MCF 10A (cell line): ENCODE measurements at regions not wholly inside any gene's neighbourhood (a gene's known extent, or its start where the extent isn't known, plus 50 kb on each side); places are given as distances from the start of the nearest gene placed in this dataset.

Source experiments
- BruUV-seq: library from RNA; stranded (reverse); fragments of 400-500 nt; replicated peaks from 2 replicates; lab custom pipeline; 2021; lab: Mats Ljungman, UMichigan
- CTCF ChIA-PET: fragments of 300-600 bp; sonication (Branson Sonifier 250); formaldehyde crosslinking; extraction: SDS; loops from one replicate; lab custom pipeline; 2021; ENCODE audit warnings: antibody characterized with exemption, inconsistent platforms; lab: Yijun Ruan, JAX
- POLR2A ChIA-PET: fragments of 300-600, 350-650 bp; sonication (Branson Sonifier 250); formaldehyde crosslinking; extraction: SDS; loops from one replicate; lab custom pipeline; 2020; ENCODE audit warnings: antibody characterized with exemption, inconsistent platforms; lab: Yijun Ruan, JAX
- DNase-seq: peaks from one replicate; pipeline ENCODE4 v3.0.0-alpha.2; 2018; ENCODE audit not compliant: unreplicated experiment
- H3K27ac Mint-ChIP-seq: one replicate; pipeline ENCODE4 v1.8.0; 2022; ENCODE audit warnings: mild to moderate bottlenecking, low read depth, mixed read lengths; ENCODE audit not compliant: unreplicated experiment
- H3K27me3 Mint-ChIP-seq: one replicate; pipeline ENCODE4 v1.8.0; 2022; ENCODE audit warnings: mixed read lengths; ENCODE audit not compliant: insufficient read depth, unreplicated experiment
- H3K36me3 Mint-ChIP-seq: one replicate; pipeline ENCODE4 v1.8.0; 2022; ENCODE audit warnings: mild to moderate bottlenecking, moderate library complexity, mixed read lengths; ENCODE audit not compliant: insufficient read depth, unreplicated experiment
- H3K4me1 Mint-ChIP-seq: one replicate; pipeline ENCODE4 v1.8.0; 2022; ENCODE audit warnings: mixed read lengths; ENCODE audit not compliant: insufficient read depth, unreplicated experiment
- H3K4me3 Mint-ChIP-seq: one replicate; pipeline ENCODE4 v1.8.0; 2022; ENCODE audit warnings: mild to moderate bottlenecking, moderate library complexity, mixed read lengths; ENCODE audit not compliant: unreplicated experiment
- H3K9me3 Mint-ChIP-seq: one replicate; pipeline ENCODE4 v1.8.0; 2022; ENCODE audit warnings: mixed read lengths; ENCODE audit not compliant: unreplicated experiment
- CTCF ChIP-seq: fragments of 200-600 bp; IDR thresholded peaks from one replicate; pipeline ENCODE4 v1.8.0; 2022; ENCODE audit warnings: antibody characterized with exemption, mild to moderate bottlenecking; ENCODE audit not compliant: unreplicated experiment
- intact Hi-C: fragments of 100-400 bp; cut with micrococcal nuclease; formaldehyde crosslinking; loops from 2 replicates; pipeline ENCODE4 v1.14.1; 2022

- peaks cover 13% of the 10 kb centered on the region for H3K27me3 Mint-ChIP-seq
- no peak for DNase-seq
- no peak for TF ChIP-seq CTCF
- no TSS peak for BruUV-seq
- H3K27ac Mint-ChIP-seq, result no peak overlapping the region
- H3K4me1 Mint-ChIP-seq, result peaks cover 7% of the 10 kb centered on the region
- no peak overlapping the region for H3K4me3 Mint-ChIP-seq
- intact Hi-C loops, result no loop called here
- H3K36me3 Mint-ChIP-seq, result no peaks in the 10 kb centered on the region
- peaks cover 8% of the 10 kb centered on the region for H3K9me3 Mint-ChIP-seq
- ChIA-PET POLR2A (no interaction called here), CTCF (no interaction called here)
Observed at GRCh38 chr13:62040078-62040477, 624.4 kb upstream of the PCDH20 start.

GRCh38 chr13:62038214-62038613 is 622.6 kb upstream of the PCDH20 start:
- no TSS peak for BruUV-seq
- no peak overlapping the region for H3K27ac Mint-ChIP-seq
- H3K4me3 Mint-ChIP-seq, result no peak overlapping the region
- intact Hi-C loops, result no loop called here
- H3K9me3 Mint-ChIP-seq, result no peaks in the 10 kb centered on the region
- ChIA-PET POLR2A (no interaction called here), CTCF (interaction anchor here (0.8 kb wide), 1 partner anchor 594 kb away, joined by 3 read pairs; no protein-coding TSS in a partner anchor)
- no peaks in the 10 kb centered on the region for H3K36me3 Mint-ChIP-seq
- H3K4me1 Mint-ChIP-seq, result peaks cover 7% of the 10 kb centered on the region
- no peak for TF ChIP-seq CTCF
- peaks cover 13% of the 10 kb centered on the region for H3K27me3 Mint-ChIP-seq
- no peak for DNase-seq

- Mint-ChIP-seq H3K36me3 (no peaks in the 10 kb centered on the region), H3K9me3 (no peaks in the 10 kb centered on the region), H3K4me1 (peaks cover 7% of the 10 kb centered on the region), H3K4me3 (no peak overlapping the region), H3K27me3 (peaks cover 13% of the 10 kb centered on the region), H3K27ac (no peak overlapping the region)
- BruUV-seq, result no TSS peak
- intact Hi-C loops, result no loop called here
- ChIA-PET CTCF (no interaction called here), POLR2A (no interaction called here)
- TF ChIP-seq CTCF, result no peak
- no peak for DNase-seq
Observed at GRCh38 chr13:62035981-62036380, 620.3 kb upstream of the PCDH20 start.

GRCh38 chr13:62033934-62034333 is 618.3 kb upstream of the PCDH20 start:
- Mint-ChIP-seq H3K27me3 (peaks cover 21% of the 10 kb centered on the region), H3K27ac (no peak overlapping the region), H3K9me3 (no peaks in the 10 kb centered on the region), H3K4me1 (peaks cover 1% of the 10 kb centered on the region), H3K36me3 (no peaks in the 10 kb centered on the region), H3K4me3 (no peak overlapping the region)
- intact Hi-C loops, result no loop called here
- ChIA-PET POLR2A (no interaction called here), CTCF (no interaction called here)
- TF ChIP-seq CTCF, result no peak
- no peak for DNase-seq
- BruUV-seq, result no TSS peak
